IMR-90 (cell line): ENCODE measurements at regions not wholly inside any gene's neighbourhood (a gene's known extent, or its start where the extent isn't known, plus 50 kb on each side); places are given as distances from the start of the nearest gene placed in this dataset.

ENCODE experiments used
- ATAC-seq: fragments of 200-7000 bp; cut with Tn5 transposase; 2 replicates; pipeline ENCODE4 v1.9.1; 2020; ENCODE audit warnings: low read depth, mild to moderate bottlenecking, moderate library complexity
- BruUV-seq: library from RNA; stranded (reverse); fragments of 400-500 nt; replicated peaks from 2 replicates; lab custom pipeline; 2021; lab: Mats Ljungman, UMichigan
- CTCF ChIA-PET: fragments of 300-600 bp; formaldehyde crosslinking; extraction: SDS; loops from one replicate; lab custom pipeline; 2021; ENCODE audit warnings: antibody characterized with exemption; lab: Yijun Ruan, JAX
- POLR2A ChIA-PET: fragments of 300-600 bp; sonication (Branson Sonifier 250); formaldehyde crosslinking; loops from one replicate; lab custom pipeline; 2022; ENCODE audit warnings: antibody characterized with exemption; ENCODE audit not compliant: unreplicated experiment; lab: Charles Lee
- DNase-seq: peaks from one replicate; pipeline ENCODE4 v3.0.0; 2013
- H2AFZ ChIP-seq: replicated peaks from 2 replicates; pipeline ENCODE3; 2013; ENCODE audit warnings: low read length, mild to moderate bottlenecking; ENCODE audit not compliant: poor library complexity
- H2AK5ac ChIP-seq: 2 replicates; pipeline ENCODE4 v1.6.1; 2013; ENCODE audit warnings: low read depth, low read length, inconsistent platforms
- H2AK9ac ChIP-seq: replicated peaks from 2 replicates; pipeline ENCODE3; 2013; ENCODE audit warnings: mild to moderate bottlenecking, low read depth, low read length, moderate library complexity; ENCODE audit not compliant: poor library complexity
- H2BK120ac ChIP-seq: 2 replicates; pipeline ENCODE4 v1.6.1; 2013; ENCODE audit warnings: low read depth, low read length, inconsistent platforms
- H2BK15ac ChIP-seq: 3 replicates; pipeline ENCODE4 v1.6.1; 2013; ENCODE audit warnings: low read depth, low read length, inconsistent platforms
- H2BK20ac ChIP-seq: 2 replicates; pipeline ENCODE4 v1.6.1; 2013; ENCODE audit warnings: low read depth, mild to moderate bottlenecking, inconsistent platforms, low read length, moderate library complexity
- H2BK5ac ChIP-seq: 2 replicates; pipeline ENCODE4 v1.6.1; 2013; ENCODE audit warnings: mild to moderate bottlenecking, low read depth, low read length, inconsistent platforms; ENCODE audit not compliant: poor library complexity, severe bottlenecking
- H3K14ac ChIP-seq: replicated peaks from 2 replicates; pipeline ENCODE4 v1.6.1; 2013; ENCODE audit warnings: low read depth, low read length, inconsistent platforms
- H3K18ac ChIP-seq: 2 replicates; pipeline ENCODE4 v1.6.1; 2013; ENCODE audit warnings: low read depth, low read length, control low read depth
- H3K23ac ChIP-seq: 2 replicates; pipeline ENCODE4 v1.6.1; 2013; ENCODE audit warnings: low read depth, low read length, inconsistent platforms
- H3K27ac ChIP-seq: 2 replicates; pipeline ENCODE4 v1.5.1; 2013; ENCODE audit warnings: mild to moderate bottlenecking, control low read depth, low read length; ENCODE audit not compliant: insufficient read depth
- H3K27me3 ChIP-seq: 2 replicates; pipeline ENCODE4 v1.6.1; 2013; ENCODE audit warnings: low read length; ENCODE audit not compliant: control insufficient read depth, insufficient read depth
- H3K36me3 ChIP-seq: 2 replicates; pipeline ENCODE4 v1.6.1; 2013; ENCODE audit warnings: low read length, mixed read lengths; ENCODE audit not compliant: control insufficient read depth, insufficient read depth
- H3K4ac ChIP-seq: 2 replicates; pipeline ENCODE4 v1.6.1; 2013; ENCODE audit warnings: low read depth, low read length, inconsistent platforms
- H3K4me1 ChIP-seq: 2 replicates; pipeline ENCODE4 v1.6.1; 2013; ENCODE audit warnings: low read length, mixed read lengths; ENCODE audit not compliant: control insufficient read depth, insufficient read depth
- H3K4me2 ChIP-seq: 2 replicates; pipeline ENCODE4 v1.6.1; 2013; ENCODE audit warnings: low read depth, mild to moderate bottlenecking, control low read depth, low read length, moderate library complexity
- H3K4me3 ChIP-seq: 2 replicates; pipeline ENCODE4 v1.5.1; 2013; ENCODE audit warnings: low read depth, mild to moderate bottlenecking, control low read depth, low read length, moderate library complexity; ENCODE audit not compliant: insufficient read depth
- H3K56ac ChIP-seq: 2 replicates; pipeline ENCODE4 v1.6.1; 2013; ENCODE audit warnings: low read length, inconsistent platforms; ENCODE audit not compliant: insufficient read depth; ENCODE audit errors: extremely low read depth
- H3K79me1 ChIP-seq, 2 experiments: 2 replicates each; pipeline ENCODE4 v1.6.1; 2013; ENCODE audit warnings: low read length in 2 of 2, inconsistent platforms in 1 of 2, low read depth in 1 of 2
- H3K9ac ChIP-seq: 2 replicates; pipeline ENCODE4 v1.6.1; 2013; ENCODE audit warnings: low read depth, low read length, control low read depth
- H3K9me1 ChIP-seq: 2 replicates; pipeline ENCODE4 v1.6.1; 2013; ENCODE audit warnings: low read length, inconsistent platforms; ENCODE audit not compliant: insufficient read depth
- H3K9me3 ChIP-seq: 2 replicates; pipeline ENCODE4 v1.6.1; 2013; ENCODE audit warnings: low read length; ENCODE audit not compliant: control insufficient read depth, insufficient read depth
- H4K20me1 ChIP-seq: 2 replicates; pipeline ENCODE4 v1.6.1; 2013; ENCODE audit warnings: low read length, inconsistent platforms; ENCODE audit not compliant: insufficient read depth
- H4K5ac ChIP-seq: 2 replicates; pipeline ENCODE4 v1.6.1; 2013; ENCODE audit warnings: mild to moderate bottlenecking, low read depth, low read length, control low read depth
- H4K8ac ChIP-seq, 2 experiments: 2 replicates each; pipeline ENCODE4 v1.6.1; 2013; ENCODE audit warnings: low read depth in 2 of 2, low read length in 2 of 2, control low read depth in 1 of 2, inconsistent platforms in 1 of 2
- H4K91ac ChIP-seq: 2 replicates; pipeline ENCODE4 v1.6.1; 2013; ENCODE audit warnings: low read depth, low read length, inconsistent platforms; ENCODE audit not compliant: insufficient read depth
- BHLHE40 ChIP-seq: fragments of 150-350 bp; IDR thresholded peaks from 2 replicates; pipeline ENCODE4 v1.6.1; 2016; ENCODE audit warnings: mild to moderate bottlenecking, low read depth, low read length
- CEBPB ChIP-seq: IDR thresholded peaks from 2 replicates; pipeline ENCODE4 v1.6.1; 2012; ENCODE audit warnings: low read depth, low read length, improper control_type of control experiment
- CTCF ChIP-seq: conservative IDR thresholded peaks from 2 replicates; pipeline ENCODE4 v1.5.1; 2012; ENCODE audit warnings: mild to moderate bottlenecking, low read depth, low read length, improper control_type of control experiment
- ELK1 ChIP-seq: fragments of 150-350 bp; IDR thresholded peaks from 2 replicates; pipeline ENCODE4 v1.6.1; 2016; ENCODE audit warnings: low read depth, mild to moderate bottlenecking, low read length, moderate library complexity, borderline replicate concordance
- RAD21 ChIP-seq: IDR thresholded peaks from 2 replicates; pipeline ENCODE4 v1.6.1; 2012; ENCODE audit warnings: low read length, improper control_type of control experiment
- RCOR1 ChIP-seq: IDR thresholded peaks from 2 replicates; pipeline ENCODE4 v1.6.1; 2012; ENCODE audit warnings: mild to moderate bottlenecking, low read length, improper control_type of control experiment; ENCODE audit not compliant: insufficient replicate concordance
- RFX5 ChIP-seq: IDR thresholded peaks from 2 replicates; pipeline ENCODE4 v1.8.0; 2012; ENCODE audit warnings: low read depth, mild to moderate bottlenecking, low read length, moderate library complexity
- WGBS, 2 experiments: methylation state at CpG; one replicate each; pipeline versions ENCODE4 v1.1.5 to v1.1.7; 2013; ENCODE audit warnings: missing lambda C conversion rate in 2 of 2; ENCODE audit not compliant: insufficient read length in 1 of 2; ENCODE audit errors: extremely low coverage in 2 of 2; 5-methylcytosine and 5-hydroxymethylcytosine counted together
- dilution Hi-C: fragments of 300-500 bp; cut with HindIII; formaldehyde crosslinking; loops from one replicate; pipeline ENCODE4 v1.14.3; 2018; ENCODE audit warnings: low sequenced_read_pairs; ENCODE audit not compliant: unreplicated experiment
- in situ Hi-C: fragments of 300-500 bp; cut with MboI; formaldehyde crosslinking; loops from 3 replicates; pipeline ENCODE4 v1.14.3; 2019; ENCODE audit warnings: low sequenced_read_pairs, inconsistent platforms, mixed read lengths
- intact Hi-C: fragments of 100-400 bp; cut with micrococcal nuclease; formaldehyde crosslinking; loops from 2 replicates; pipeline ENCODE4 v1.10.0; 2022
- TF ChIP-seq, protein P1 (sequence below): fragments of 150-350 bp; IDR thresholded peaks from 2 replicates; pipeline ENCODE4 v1.6.1; 2017; ENCODE audit warnings: mild to moderate bottlenecking, antibody characterized with exemption, low read length, low read depth

DNA sequence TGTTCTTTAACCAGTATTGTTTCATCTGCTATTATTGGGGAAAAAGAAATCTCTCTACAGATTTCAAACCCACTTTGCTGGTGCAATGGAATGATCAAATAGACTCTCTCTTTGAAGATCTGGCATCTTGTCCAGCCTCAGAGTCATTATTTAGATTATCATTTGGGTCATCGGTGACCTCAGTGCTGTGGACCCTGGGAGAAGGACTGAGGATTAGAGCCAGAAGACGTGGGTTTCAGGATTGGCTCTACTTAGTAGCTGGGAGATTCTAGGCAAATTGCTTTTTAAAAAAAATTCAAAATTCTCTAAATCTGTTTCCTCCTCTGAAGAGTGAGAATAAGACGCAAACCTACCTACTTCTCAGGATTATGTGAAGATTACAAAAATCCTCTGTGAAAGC, 107.6 kb upstream of the CTAGE1 start:
- H2BK15ac ChIP-seq: no peak overlapping the region
- H2AK5ac ChIP-seq: no peak overlapping the region
- in situ Hi-C loops: no loop called here
- H2AFZ ChIP-seq: no peak overlapping the region
- H3K27me3 ChIP-seq: no peaks in the 10 kb centered on the region; the same call in 1 of the 2 replicates
- no peak overlapping the region for H4K8ac ChIP-seq
- DNase-seq (peak; percentile 35), ATAC-seq (no peak)
- H3K4me3 ChIP-seq: no peak overlapping the region
- no peak overlapping the region for H3K27ac ChIP-seq
- no peak overlapping the region for H3K14ac ChIP-seq
- intact Hi-C loops: no loop called here
- H3K56ac ChIP-seq: no peak overlapping the region
- H3K9ac ChIP-seq: no peak overlapping the region
- no peak overlapping the region for H2BK20ac ChIP-seq
- CTCF ChIA-PET: no interaction called here
- peaks cover 3% of the 10 kb centered on the region; the same call in 1 of the 2 replicates for H3K4me1 ChIP-seq
- H4K91ac ChIP-seq: no peak overlapping the region
- H3K4me2 ChIP-seq: no peak overlapping the region
- no peak overlapping the region for H2AK9ac ChIP-seq
- BruUV-seq: no TSS peak
- POLR2A ChIA-PET: no interaction called here
- H2BK5ac ChIP-seq: no peak overlapping the region
- TF ChIP-seq BHLHE40 (no peak), CTCF (no peak), ELK1 (no peak), RAD21 (no peak), RFX5 (no peak), RCOR1 (no peak), CEBPB (no peak)
- TF ChIP-seq, protein P1, sequence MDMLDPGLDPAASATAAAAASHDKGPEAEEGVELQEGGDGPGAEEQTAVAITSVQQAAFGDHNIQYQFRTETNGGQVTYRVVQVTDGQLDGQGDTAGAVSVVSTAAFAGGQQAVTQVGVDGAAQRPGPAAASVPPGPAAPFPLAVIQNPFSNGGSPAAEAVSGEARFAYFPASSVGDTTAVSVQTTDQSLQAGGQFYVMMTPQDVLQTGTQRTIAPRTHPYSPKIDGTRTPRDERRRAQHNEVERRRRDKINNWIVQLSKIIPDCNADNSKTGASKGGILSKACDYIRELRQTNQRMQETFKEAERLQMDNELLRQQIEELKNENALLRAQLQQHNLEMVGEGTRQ: no peak
- WGBS, 2 experiments: no CpG with 5 or more reads among the region's 3 CpGs
- dilution Hi-C loops: no loop called here
- H3K36me3 ChIP-seq: no peaks in the 10 kb centered on the region
- no peaks in the 10 kb centered on the region for H4K20me1 ChIP-seq
- no peak overlapping the region for H3K4ac ChIP-seq
- H4K5ac ChIP-seq: no peak overlapping the region
- no peak overlapping the region for H3K18ac ChIP-seq
- H2BK120ac ChIP-seq: no peak overlapping the region
- no peak overlapping the region for H3K23ac ChIP-seq
- H3K79me1 ChIP-seq: no peaks in the 10 kb centered on the region
- no peaks in the 10 kb centered on the region for H3K9me1 ChIP-seq
- H3K9me3 ChIP-seq: no peaks in the 10 kb centered on the region
